Fibroblast of skin of left quadriceps (primary cell): ENCODE measurements at regions not wholly inside any gene's neighbourhood (a gene's known extent, or its start where the extent isn't known, plus 50 kb on each side); places are given as distances from the start of the nearest gene placed in this dataset.

Experiments used
- DNase-seq, 2 experiments: peaks; one replicate each; pipeline ENCODE4 v3.0.0-alpha.2; 2013; ENCODE audit warnings: low read depth in 2 of 2

DNA sequence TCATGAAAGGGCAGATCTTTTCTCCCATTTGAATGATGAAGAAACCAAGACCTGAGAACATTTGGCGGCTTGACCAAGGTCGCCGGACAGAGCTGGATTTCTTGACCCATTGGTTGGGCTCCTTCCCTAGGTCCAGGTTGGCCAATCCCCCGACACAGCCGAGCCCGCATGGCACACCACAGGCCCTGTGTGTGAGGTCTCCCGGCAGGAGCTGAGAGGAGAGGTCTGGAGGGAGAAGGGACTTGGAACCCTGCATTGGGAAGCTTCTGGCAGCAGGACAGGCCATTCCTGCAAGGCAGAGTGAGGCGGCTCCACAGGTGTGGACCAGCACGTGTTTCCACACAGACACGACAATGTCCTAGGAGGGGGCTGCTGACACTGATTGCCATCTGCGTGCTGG lies 98.6 kb upstream of the THY1 start:
- DNase-seq, result no peak

DNA sequence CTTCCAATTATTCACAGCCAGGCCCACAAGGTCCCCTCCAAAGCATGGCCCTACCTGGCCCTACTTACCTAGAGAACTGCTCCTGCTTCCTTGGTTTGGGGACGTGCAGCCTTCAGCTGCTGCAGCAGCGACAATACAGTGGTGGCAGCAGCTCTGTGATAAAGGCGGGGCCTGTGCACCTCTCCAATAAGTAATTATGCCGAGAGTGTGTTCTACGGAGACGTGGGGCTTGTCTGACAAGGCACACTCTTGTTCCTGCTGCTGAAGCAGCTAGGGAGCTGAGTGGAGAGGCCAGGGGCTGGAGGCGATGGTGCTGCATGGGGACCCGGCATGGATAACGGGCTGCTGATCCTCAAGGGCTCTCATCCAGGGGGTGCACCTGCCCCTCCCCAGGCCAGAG lies 98.0 kb upstream of the THY1 start:
- DNase-seq, result no peak

DNA sequence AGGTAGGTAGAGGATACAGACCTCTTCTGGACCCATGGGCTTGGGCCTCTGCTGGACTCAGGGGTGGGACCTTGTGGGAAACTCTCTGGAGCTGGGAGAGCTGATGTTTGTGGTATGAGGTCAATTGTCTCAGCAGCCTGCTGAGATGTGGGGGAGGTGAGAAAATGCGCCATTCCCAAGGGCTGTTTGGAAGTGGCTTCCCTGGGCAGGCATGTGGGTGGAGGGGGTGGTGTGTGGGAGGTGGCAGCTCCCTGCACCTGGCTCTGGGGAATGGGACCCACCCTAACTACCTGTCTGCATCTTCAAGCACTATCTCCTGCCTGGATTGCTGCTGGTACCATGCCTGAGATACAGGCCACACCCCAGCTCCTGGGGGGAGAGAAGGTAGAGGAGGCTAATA lies 97.4 kb upstream of the THY1 start:
- DNase-seq, result no peak

DNA sequence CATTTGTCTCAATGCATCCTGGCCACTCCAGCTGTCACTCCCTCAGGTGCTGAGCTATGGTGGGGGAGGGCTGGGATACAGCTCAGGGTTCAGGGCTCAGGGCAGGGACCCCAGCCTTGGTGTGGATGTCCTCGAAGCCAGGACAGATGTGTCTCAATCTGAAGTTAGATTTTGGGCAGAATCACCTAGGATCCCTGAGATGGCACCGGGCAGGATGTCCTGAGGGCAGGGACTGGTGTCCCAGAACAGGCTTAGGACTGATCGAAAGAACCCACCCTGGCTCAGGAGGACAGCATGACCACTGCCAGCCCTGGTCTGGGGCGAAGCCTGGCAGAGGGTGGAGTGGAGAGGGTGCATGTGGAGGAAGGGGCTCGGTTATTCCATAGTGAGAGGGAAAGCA lies 96.8 kb upstream of the THY1 start:
- no peak for DNase-seq

DNA sequence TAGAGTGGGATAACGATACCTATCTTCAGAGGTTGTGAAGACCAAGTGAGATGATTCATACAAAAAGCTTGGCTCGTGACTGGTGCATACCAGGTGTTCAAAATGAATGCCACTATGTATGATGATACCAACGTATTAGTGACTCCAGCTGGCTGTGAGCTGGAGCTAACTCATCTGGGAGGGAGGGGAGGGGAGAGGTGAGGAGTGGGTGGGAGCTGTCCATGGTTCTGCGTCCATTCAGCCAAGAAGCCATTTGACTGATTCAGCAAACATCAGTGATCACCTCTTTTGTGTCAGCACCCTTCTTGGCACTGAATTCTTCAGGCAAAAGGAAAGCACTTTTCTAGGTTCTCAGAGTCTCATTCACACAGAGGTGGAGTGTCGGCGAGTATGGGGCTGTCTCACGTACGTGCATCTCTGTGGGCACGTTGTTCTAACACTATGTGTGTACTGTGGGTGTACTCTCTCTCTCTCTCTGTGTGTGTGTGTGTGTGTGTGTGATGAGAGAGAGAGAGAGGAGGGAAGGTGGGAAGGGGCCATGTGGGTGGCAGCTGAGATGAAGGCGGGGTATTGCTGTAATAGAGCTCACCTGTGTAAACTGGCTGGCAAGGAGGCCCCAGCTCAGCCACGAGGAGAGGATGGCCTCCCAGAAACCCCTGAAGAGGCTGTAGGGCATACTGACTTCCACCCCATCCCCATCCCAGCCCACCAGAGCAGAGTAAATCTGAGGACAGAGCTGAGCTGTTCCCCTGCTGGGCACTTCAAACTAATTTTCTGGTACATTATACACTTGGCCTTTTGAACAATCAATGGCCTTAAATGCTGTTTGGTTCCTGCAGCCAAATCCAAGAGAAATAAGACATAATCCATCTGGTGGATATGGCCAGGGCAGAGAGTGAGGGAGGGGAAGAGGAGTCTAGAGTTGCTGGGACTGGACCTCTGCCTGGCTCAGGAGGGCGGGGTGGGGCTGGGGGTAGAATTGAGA lies 96.1 kb upstream of the THY1 start:
- no peak for DNase-seq

DNA sequence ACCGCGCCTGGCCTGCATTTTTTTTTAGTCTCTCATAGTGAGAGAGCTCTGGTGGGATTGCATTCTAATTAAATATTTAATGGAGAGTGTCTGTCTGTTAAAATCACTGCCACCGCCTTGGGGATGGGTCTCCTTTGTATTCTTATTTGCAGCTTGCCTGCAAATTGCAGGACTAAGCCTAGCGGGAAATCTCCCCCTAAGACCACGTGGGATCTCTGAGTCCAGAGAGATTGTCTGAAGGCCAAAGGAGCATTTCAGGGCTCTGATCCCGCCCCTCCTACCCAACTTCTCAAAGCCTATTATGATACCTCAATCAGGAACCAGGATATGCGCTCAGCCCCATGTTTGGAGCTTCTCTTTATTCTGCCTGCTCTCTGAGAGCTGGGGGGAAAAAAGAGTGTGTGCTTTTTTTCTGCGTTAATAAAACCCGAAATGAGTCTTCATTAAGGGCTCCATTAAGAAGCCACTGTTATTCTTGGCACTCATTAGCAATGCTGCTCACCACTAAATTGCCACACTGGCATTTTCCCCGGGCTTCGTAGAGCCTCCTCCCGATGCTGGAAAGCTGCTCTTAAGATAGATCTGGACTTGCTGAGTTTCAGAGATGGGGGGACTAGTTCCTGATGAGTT lies 92.9 kb upstream of the THY1 start:
- no peak for DNase-seq

GRCh38 chr11:119513806-119514170 lies 90.8 kb upstream of the THY1 start:
- no peak for DNase-seq

DNA sequence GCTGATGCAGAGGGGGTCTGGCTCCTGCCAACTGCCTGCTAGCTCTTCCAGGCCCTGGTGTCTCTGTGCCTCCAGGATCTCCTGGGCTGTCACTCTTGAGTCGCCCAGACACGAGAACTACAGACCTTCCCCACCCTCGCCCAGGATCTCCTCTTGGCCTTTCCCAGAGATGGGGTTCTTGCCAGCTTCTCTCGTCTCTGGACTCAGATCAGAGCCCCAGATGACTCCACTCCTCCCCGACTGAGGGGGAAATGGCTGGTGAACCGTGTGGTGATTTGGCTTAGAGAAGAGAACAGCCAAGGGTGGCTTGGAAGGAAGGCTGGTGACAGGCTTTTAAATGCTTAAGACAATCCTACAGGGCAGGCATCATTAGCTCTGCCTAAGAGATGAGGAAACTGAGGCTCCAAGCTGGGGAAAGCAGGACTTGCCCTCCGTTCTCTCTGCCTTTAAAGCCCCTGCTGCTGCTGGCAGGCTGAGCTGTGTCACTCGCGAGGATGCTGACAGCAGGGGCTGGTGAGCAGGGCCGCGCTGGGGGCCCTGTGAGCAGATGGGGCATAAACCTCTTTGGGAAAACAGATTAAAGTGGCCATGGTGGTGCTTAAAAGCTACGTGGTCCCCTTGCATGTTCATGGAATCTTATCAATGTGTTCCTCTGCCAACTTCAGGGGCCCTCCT lies 90.3 kb upstream of the THY1 start:
- DNase-seq, result no peak

DNA sequence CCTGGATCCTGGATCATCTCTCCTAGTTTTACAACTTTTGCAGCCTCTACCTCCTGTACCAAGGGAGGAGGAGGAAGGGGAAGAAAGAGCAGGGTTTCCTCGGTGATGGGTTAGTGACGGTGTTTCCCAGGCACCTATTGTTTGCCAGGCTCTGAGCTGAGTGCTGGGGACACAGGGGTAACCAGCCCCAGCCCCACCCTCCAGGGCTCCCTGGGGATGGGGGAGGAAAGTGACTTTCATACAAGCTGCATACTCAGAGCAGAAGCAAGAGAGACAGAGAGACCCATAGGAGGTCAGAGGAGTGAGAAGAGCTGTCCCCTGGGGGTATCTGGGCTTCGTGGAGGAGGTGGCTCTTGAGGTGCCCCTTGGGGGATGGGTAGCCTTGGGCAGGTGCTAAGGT lies 89.4 kb upstream of the THY1 start:
- no peak for DNase-seq

- no peak for DNase-seq
Observed at GRCh38 chr11:119511614-119512306, 88.8 kb upstream of the THY1 start.

DNA sequence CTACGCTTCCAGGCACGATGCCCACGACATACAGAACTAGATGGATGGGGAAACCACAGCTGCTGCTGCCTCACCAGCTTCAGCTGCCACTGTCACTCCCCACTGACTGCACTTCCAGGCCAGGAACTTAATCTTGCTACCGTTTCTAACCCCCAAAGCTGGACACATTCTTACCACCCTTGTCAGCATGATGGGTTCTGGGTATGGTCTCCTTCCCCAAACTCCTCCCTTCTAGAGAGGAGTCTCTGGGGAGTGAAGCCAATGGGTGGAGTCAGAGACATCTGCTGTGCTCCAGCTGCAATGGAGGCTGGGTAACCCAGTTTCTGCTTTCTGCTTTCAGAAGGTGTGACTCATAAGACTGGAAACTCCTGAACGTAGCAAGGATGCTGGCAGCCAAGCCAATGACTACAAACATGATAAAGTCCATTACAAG lies 87.0 kb upstream of the THY1 start:
- DNase-seq, result peak; percentile 78 to 79

GRCh38 chr11:119509282-119509841 lies 86.4 kb upstream of the THY1 start:
- DNase-seq, result no peak

GRCh38 chr11:119506436-119506835 lies 83.5 kb upstream of the THY1 start:
- no peak for DNase-seq

GRCh38 chr11:119505861-119506260 lies 82.9 kb upstream of the THY1 start:
- DNase-seq, result no peak

DNA sequence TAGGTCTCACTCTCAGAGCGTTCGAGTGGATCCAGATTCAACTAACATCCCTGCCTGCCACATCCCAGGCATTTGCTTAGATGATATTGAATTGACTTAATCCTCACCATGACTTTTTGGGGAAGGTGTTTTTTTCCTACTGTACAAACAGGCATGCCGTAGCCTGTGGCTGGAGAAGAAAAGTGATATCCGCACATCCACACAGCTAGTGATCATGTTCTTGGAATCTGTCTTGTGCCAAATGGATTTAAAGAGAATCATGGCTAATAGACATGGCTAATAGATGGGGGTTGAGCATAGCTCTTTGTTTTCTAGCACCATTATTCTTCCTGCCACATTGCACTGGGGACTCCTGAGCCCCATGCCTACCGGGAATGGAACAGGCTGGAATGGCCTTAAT lies 82.1 kb upstream of the THY1 start:
- no peak for DNase-seq

- DNase-seq, result no peak
Observed at GRCh38 chr11:119504371-119504770, 81.4 kb upstream of the THY1 start.

- no peak for DNase-seq
Observed at GRCh38 chr11:119501777-119502405, 78.9 kb upstream of the THY1 start.

GRCh38 chr11:119497717-119498116 lies 74.7 kb upstream of the THY1 start:
- no peak for DNase-seq

- DNase-seq, result no peak
Observed at GRCh38 chr11:119496997-119497396, 74.0 kb upstream of the THY1 start.

GRCh38 chr11:119496469-119496868 lies 73.5 kb upstream of the THY1 start:
- no peak for DNase-seq

- no peak for DNase-seq
Observed at GRCh38 chr11:119493712-119494111, 70.7 kb upstream of the THY1 start.
